Stimulated activated CD8-positive, alpha-beta memory T cell treated with anti-CD3 and anti-CD28 coated beads, Interleukin-2, amount 100 ng/mL, for 1 hour (primary cell): ENCODE measurements at regions not wholly inside any gene's neighbourhood (a gene's known extent, or its start where the extent isn't known, plus 50 kb on each side); places are given as distances from the start of the nearest gene placed in this dataset.

ENCODE experiments used
- DNase-seq, 2 donors: peaks; one replicate each; pipeline ENCODE4 v3.0.0-alpha.2; 2020; ENCODE audit warnings: low read depth in 2 of 2

- DNase-seq, result peak; percentile 73 to 77
These were observed 83.4 kb downstream of the FAM43A start for GRCh38 chr3:194769020-194769643.

GRCh38 chr3:194772241-194773000, 86.7 kb downstream of the FAM43A start:
- no peak for DNase-seq

- no peak for DNase-seq
These were observed 87.5 kb downstream of the FAM43A start for GRCh38 chr3:194773216-194773615.

DNA sequence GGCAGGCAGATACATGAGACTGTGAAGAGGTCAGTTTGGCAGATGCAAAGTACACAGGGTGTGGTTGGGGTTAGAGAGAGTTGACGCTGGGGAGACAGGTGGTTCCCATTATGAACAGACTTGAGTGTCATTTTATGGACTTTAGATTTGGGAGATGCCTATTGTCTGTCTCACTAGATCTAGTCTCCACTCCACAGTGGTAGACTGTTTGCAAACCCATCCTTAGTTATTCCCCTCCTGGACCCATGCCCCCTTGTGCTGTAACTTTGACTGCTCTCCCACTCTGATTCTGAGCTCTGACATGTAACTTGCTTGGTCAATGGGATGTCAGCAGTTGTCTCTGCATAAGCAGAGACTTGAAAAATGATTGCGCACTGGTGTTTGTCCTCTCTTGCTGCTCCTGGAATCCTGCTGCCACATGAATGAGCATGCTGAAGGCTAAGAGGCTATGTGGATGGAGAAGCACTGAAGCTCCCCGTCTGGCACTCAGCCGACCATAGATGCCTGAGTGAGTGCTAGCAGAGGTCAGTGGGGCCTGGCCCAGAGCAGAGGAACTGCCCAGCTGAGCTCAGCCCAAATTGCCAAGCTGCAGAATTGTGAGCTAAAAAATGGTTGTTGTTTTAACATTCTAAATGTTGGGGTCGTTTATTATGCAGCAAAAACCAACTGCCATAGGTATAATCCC, 88.2 kb downstream of the FAM43A start:
- DNase-seq, result no peak

GRCh38 chr3:194775266-194775665, 89.6 kb downstream of the FAM43A start:
- DNase-seq, result no peak

DNA sequence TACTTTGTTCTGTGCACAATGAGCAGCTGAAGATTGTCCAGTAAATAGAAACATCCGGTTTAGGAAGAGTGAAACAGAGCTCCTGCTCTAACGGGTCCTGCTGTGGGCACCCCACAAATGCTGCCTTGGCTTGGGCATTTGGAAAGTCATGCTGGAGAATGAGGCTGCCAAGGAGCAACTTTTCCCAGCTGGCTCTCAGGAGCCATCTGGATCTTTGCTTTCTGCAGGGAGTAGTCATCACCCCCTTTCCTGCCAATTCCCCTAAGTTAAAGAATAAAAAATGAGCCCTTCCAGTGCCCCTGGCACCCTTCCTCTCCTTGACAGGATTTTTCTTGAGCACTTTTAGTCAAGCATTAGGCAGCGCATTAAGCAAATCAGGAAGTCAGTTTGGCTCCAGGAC, 90.0 kb downstream of the FAM43A start:
- no peak for DNase-seq

- DNase-seq, result no peak
These were observed 92.0 kb downstream of the FAM43A start for GRCh38 chr3:194777729-194778128.

DNA sequence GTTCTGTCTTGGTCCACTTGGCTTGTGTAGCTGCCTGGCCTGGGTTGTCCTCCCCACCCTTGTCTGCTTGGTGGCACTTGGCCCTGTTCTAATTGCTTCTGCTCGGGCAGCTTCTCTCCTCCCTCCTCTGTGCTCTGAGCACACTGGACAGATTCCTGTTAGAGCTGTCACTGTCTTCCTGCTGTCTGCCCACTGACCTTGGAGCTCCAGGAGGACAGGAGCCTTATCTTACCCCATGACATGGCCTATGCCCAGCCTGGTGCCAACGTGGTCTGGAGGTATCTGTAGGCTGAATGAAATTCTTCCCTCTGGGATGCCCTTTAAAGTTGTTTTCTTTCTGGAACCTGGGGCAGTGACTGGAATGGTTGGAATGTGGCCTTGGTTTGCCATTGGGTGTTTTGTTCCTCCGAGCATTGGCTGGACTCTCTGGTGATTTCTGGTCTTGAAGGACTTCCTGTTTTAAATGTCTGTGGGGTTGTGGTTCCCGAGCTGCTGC, 94.1 kb downstream of the FAM43A start:
- no peak for DNase-seq

GRCh38 chr3:194780706-194781105, 95.0 kb downstream of the FAM43A start:
- no peak for DNase-seq

DNA sequence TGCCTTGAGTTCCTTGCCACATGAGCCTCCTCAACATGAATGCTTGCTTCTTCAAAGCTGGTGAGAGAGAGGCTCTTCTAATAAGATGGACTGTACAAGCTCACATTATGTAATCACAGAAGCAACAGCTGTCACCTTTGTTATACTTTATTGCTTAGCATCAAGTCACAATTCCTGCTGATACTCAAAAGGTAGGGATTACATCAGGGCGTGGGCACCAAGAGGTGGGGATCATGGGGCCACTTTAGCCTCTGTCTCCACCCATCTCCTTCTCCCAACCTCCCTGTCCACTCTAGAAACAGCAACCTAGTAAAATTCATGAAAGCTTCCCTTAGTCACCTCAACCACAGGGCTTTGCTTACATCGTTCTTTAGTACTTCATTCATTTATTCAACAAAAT, 95.9 kb downstream of the FAM43A start:
- no peak for DNase-seq

DNA sequence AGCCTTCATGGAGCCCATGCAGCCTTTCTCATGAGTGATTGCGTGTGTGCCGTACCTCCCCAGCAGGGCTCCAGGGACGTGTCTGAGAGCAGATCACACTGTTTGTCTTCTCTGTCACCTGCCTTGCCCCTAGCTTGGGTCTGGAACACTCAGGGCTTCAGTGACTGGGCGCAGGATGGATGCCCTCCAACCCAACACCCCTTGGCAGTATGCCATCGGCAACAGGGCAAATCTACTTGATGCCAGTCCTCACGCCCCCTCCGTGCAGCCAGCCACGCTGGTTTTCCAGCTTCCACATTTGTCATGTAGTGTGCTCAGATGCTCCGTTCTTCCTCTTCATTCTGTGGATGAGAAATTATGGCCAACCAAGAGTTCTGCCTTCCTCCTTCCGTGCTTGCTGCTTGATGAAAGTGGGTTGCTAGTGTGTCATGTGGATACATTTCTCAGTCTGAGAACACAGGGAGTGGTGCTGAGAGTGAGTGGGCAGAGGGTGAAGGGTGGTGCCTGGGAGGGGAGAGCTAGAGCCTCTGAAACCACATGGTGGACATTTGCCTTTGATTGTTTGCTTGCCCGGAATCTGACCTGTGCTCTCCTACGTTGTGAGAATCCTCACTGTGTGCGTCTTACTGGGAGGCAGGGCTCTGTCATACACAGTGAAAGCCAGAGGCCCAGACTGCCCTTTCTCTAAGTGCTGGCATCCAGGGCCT, 97.2 kb downstream of the FAM43A start:
- DNase-seq, result no peak

- DNase-seq, result no peak
These were observed 98.7 kb downstream of the FAM43A start for GRCh38 chr3:194784361-194784760.

- no peak for DNase-seq
These were observed 99.6 kb downstream of the FAM43A start for GRCh38 chr3:194785315-194785714.

DNA sequence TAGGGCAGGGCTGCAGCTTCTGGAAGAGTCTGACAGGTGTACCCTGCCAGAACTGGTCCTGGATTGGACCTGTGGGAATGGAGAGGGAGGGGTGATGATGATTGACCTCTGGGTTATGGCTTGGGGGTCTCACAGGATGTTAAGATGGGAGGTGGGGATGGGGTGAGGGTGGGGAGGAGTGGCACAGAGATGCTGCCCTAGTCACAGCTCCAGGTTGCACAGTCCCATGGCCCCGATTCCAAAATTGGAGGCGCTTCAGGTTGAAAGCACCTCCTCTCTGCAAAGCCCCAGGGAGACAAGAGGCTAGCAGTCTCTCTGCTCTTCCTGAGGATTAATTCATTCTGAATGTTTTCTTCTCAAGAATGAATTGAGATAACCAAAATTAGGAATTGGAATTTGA, 101.4 kb downstream of the FAM43A start:
- no peak for DNase-seq

DNA sequence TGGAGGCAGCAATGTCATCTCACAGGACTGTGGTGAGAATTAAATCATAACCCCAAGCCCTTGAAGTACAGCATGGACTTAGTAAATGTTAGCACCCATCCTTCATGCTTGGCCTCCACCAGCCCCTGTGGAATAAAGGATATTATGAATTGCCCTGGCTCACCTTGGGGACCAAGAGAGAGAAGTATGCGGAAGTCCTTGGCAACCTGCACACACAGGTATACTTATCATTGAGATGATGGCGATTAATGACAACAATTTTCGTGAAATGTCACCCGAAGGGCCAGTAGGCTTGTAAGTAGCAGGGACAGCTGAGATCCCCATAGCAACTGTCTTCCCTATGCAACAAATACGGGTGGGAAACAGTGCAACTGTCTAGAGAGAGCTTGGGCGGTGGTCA, 102.0 kb downstream of the FAM43A start:
- DNase-seq, result no peak

- no peak for DNase-seq
These were observed 106.7 kb downstream of the FAM43A start for GRCh38 chr3:194792368-194792767.

DNA sequence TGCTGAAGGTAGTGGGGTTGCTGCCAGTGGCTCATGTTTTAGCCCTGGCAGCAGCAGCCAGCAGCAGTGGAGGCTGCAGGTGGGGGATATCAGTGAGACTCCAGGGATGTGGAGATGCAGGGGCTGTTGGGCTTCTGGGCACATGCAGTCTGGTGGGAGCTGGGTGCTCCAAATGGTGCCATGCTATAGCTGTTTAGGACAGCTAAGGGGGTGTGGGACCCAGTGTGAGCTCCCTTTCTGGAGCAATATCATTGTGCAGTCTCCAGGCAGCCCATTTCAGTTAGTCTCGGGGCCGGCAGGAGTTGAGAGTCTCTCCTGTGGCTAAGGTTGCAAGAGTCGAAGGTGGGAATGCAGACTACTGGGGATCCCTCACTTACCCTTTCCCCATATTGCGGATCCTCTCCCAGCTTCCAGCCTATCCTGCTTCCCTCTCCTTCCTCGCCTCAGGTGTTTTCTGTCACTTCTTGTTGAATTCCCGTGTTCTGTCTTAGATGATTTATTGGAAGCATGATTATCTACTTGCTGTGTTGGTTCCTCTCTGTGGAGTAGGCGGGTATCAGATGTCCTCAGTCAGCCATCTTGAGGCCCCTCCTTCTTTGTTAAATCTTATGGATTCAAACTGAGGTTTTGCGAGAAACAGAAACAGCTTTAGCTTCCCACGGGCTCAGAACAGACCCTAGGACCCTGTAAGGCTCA, 112.0 kb downstream of the FAM43A start:
- no peak for DNase-seq

DNA sequence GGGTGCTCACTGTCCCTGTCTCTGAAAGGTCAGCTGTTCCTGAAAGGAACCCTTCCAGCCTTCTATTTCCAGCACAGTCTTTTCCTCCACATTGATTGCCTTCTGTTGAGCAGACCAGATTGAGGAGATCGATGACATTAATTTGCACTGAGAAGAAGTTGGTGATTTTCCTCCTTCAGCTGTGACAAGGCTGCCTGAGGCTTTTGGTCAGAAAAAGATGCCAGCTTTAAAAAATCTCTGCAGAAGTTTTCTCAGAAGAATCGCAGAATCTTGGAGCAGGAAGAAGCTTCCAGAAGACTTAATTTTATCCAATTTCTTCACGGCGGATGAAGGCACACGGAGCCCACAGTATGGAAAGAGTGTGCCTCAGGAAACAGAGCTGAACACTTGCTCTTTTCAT, 112.8 kb downstream of the FAM43A start:
- DNase-seq, result no peak

DNA sequence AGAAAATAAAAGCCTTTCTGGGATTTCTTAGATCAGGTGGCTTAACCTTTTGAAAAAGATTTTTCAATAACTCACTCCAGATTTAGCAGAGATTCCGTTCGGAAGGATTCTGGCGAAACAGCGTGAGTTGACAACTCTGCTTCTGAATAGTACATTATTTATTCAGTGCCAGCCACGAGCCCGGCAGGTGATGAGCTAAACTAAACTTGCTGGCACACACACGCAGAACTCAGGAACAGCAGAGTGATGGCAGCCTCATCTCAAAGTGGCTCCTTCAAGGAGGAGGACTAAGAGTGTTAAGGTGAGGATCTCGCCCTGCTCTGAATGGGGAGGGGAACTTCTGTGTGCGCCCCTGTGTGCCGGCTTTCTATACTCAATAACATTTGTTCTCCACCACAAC, 114.3 kb downstream of the FAM43A start:
- DNase-seq, result no peak

GRCh38 chr3:194801461-194802432, 116.1 kb downstream of the FAM43A start:
- no peak for DNase-seq
